GM18505 (cell line): ENCODE measurements at regions not wholly inside any gene's neighbourhood (a gene's known extent, or its start where the extent isn't known, plus 50 kb on each side); places are given as distances from the start of the nearest gene placed in this dataset.
"Not testable (repeated sequence)": the region's sequence is repeated elsewhere in the genome, so short reads cannot be mapped to it uniquely, and the experiment has no call there.

Experiments
- ATAC-seq: cut with Tn5 transposase; IDR thresholded peaks from one replicate; pipeline ENCODE4 v1.9.1; 2021; ENCODE audit not compliant: unreplicated experiment
- POLR2A ChIP-seq: IDR thresholded peaks from 4 replicates; pipeline ENCODE4 v1.6.1; 2011; ENCODE audit warnings: borderline replicate concordance; ENCODE audit not compliant: insufficient read depth, insufficient read length; ENCODE audit errors: extremely low read depth

DNA sequence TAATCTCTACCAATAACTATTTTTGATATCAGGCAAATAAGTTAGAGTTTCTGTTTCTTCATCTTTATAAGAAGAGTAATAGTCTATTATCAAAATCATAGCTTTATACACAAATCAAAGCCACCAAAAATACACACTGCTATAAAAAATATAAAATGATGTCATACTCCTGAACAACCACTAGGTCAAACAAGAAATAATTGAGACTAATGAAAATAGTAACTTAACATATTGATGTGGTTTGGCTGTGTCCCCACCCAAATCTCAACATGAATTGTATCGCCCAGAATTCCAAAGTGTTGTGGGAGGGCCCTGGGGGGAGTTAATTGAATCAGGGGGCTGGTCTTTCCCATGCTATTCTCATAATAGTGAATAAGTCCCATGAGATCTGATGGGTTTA, 2277.5 kb downstream of the ARAP2 start:
- no peak for ATAC-seq

DNA sequence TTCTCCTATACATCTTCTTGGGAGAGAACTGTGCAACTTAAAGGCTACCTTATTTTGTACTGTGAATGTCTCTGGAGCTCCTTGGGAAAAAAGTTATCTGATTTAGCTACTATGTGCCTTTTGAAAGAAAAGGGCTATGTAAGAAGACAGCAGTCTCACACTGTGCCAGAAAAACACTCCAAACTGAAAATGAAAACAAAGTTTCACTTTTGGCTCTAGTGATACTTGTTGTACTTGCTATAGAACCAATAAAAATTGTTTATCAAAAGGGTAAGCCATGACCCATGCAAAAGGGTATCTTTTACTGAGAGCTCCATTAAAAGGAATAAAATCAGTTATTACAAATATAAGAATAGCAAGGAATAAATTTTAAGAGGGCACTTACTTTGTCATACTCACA, 2270.0 kb downstream of the ARAP2 start:
- no peak for ATAC-seq
- TF ChIP-seq POLR2A = no peak

More for the DNA sequence above, 2277.5 kb downstream of the ARAP2 start:
- TF ChIP-seq POLR2A = no peak

DNA sequence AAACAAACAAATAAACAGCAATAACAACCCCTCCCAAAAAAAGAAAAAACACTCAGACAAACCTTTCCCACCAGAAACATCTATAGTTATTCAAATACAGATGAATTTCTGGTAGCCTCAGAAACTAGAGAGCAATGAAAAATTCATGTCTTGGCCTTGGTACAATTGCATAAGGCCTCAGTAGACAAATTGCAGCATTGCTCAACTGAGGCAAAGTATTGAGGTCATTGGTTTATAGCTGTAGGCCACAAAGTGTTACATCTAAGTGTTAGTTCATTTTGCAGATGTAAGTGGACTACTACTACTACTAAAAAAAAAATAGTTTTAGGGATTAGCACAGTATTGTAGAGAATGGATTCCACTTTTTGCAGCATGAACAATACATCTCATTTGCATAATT, 2268.3 kb downstream of the ARAP2 start:
- no peak for ATAC-seq
- TF ChIP-seq POLR2A = no peak

DNA sequence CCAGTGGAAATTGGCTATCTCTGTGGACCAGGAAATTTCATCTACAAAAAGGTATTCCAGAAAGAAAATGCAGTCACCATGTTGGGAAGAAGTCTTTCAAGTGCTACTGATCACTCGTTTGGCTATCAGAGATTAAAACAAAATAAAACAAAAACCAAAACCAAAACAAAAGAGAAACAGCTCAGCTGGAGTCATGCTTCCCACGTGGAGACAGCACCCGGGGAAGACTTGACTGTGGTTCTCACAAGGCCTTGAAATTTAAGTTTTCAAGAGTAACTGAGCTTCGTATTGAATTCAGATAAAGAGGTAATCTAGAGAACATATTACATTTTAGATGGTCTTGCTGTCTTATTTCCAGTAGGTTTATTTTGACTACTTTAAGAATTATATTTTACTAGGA, 2264.5 kb downstream of the ARAP2 start:
- ATAC-seq = not testable (repeated sequence)

DNA sequence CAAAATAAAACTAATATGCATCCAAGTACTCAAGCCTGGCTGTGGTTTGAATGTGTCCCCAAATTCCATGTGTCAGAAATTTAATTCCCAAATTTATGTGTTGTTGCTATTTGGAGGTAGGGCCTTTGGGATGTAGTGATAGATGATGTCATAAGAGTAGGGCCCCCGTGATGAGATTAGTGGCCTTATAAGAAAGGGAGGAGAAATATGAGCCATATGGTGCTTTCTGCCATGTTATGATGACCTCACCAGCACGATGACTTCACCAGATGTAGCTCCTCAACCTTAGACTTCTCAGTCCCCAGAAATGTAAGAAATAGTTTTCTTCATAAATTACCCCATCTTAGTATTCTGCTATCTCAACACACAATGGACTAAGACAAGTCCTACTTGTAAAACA, 2264.0 kb downstream of the ARAP2 start:
- no peak for TF ChIP-seq POLR2A
- ATAC-seq = no peak

DNA sequence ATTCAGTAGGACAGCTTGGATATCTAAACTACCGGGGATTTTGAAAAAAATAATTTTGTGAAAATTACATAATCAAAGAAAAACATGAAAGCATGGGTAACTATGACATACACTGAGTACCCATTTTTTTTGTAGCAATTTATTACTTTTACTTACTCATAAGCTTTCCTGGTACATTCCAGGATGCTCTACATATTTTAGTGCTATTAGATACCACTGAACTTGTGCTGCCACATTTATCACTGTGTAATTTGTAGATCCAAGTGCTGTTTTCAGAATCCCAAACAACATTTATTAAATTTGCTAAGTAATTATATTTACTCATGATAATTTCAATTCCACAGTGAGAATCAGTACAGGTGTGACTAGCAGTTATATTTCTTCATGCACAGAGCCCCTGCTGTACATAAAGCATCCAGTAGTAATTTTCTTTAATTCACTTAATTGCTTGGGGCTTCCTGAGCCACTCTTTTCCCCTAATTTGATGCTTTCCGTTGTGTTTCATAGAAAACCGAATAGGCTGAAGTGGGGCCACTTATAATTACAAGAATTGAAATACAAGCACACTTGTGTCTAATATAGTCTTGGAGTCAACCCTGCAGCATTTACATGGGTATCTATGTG, 2254.4 kb downstream of the ARAP2 start:
- no peak for ATAC-seq
- no peak for TF ChIP-seq POLR2A

DNA sequence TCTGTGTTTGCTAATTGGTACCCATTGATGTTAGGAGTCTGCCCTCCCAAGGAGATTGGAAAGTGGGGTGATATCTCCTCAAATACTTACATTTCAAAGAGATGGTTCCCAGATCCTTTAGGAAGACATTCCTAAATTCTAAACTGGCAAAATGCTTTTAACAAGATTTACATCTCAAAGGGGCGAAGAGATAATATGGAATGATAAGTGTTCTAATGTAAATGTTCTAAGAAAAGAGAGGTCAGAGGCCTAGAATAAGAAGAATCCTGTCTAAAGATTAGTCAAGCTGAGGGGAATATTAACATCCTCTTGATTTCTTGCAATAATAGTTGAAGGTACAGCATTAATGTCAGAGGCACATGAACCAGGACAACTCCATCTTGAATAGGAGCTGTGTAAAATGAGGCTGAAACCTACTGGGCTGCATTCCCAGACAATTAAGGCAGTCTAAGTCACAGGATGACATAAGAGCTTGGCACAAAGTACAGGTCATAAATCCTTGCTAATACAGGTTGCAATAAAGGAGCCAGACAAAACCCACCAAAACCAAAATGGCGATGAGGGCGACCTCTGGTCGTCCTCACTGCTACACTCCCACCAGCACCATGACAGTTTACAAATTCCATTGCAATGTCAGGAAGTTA, 2248.1 kb downstream of the ARAP2 start:
- no peak for ATAC-seq
- no peak for TF ChIP-seq POLR2A

DNA sequence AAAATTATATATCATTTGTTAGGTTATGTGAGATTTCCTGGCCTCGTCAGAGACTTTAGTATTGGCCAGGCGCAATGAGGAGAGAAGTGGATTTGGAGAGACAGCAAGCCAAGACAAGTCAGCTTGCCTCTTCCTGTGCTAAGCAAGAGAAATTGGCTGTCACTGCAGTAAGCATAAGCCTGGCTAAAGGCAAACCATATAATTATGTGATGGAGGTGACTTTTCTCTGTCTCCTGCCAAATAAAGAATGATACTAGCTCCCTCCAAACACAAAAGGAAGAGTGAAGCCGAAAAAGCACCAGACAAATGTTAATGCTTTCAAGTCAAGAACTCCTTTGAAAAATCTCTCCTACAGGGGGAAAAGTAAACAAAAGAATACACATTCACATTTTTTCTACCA, 2246.0 kb downstream of the ARAP2 start:
- ATAC-seq = no peak
- no peak for TF ChIP-seq POLR2A

DNA sequence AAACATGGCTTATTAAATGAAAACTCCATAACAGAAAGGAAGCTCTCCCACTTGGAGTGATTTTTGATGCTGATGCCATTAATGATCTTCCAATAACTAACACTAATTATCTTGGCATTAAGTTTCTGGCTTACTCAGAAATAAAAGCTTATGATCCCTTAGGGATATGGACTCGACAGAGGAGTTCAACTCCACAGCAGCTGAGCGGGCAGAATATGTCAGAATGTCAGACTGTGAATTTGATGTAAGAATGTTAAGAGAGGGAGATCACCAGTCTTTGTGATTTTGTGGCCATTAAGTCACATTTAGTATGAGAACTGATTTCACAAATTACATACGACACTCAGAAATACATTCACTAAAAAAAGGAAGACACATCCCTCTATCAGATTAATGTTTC, 2244.0 kb downstream of the ARAP2 start:
- no peak for ATAC-seq
- TF ChIP-seq POLR2A = no peak

DNA sequence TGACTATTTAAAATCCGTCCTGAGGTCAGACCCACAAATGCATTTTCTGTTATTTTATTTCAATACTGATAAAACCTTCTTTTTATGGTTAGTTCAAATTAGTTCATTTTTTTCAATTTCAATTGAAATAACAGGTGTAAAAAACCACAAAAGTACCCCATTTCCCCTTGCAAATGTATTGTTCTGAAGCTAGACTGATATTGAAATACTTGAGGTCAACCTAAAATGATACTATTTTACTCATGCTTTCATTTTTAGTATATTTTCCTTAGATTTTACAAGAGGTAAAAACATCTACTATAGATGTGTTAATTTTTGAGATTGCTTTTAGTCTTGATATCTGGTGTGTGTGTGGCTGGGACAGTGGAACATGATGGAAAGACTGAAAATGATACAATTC, 2237.8 kb downstream of the ARAP2 start:
- not testable (repeated sequence) for ATAC-seq

DNA sequence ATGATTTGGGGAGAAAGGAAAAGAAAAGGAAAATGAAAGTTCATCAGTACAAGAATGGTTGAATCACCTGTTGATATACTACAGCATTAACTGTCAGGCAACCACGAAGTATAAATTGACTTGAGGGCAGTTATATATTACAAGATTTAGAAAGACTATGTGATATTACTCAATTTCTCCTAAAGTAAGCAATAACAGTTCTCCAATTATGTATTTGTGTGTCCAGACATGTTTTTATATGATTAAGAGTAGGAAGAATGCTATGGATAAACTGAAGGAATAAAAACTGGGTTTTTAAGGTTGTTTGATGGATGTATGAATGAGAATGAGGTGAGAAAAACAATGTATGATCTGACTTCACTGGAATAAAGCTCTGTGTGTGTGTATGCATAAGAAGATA, 2234.4 kb downstream of the ARAP2 start:
- no peak for ATAC-seq
- no peak for TF ChIP-seq POLR2A

DNA sequence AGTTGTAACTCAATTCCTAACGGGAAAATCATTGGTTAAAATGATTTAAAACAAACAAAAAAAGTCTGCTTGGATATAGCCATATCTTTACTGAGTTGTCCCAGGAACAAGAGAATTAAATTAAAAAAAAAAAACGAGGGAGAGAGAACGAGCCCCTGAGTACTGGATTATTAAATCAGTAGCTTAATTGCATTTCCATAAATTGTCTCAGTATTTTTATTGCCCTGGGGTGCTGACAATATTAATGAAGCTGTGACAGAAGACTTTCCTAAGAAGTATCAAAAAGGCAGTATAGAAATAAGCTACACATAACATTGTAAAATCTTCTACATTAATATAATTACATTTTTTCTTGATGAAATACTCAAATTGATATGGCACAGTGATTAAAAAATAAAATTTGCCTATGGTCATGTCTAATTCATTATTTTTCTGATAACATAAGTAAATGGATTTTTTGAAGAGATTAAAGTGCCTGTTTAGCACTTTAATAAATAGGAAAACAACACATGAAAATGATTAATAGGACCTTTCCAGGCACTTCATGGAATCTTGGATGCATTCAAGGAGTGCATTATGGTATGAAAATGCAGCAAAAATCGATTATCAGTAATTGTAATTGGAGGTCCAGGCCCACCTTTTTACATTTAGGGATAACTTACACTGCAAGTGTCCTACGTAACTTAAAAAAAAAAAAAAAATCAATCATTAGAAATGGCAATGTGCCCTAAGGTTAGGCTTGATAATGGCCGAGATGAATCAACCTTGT, 2233.4 kb downstream of the ARAP2 start:
- ATAC-seq = no peak
- TF ChIP-seq POLR2A = no peak

DNA sequence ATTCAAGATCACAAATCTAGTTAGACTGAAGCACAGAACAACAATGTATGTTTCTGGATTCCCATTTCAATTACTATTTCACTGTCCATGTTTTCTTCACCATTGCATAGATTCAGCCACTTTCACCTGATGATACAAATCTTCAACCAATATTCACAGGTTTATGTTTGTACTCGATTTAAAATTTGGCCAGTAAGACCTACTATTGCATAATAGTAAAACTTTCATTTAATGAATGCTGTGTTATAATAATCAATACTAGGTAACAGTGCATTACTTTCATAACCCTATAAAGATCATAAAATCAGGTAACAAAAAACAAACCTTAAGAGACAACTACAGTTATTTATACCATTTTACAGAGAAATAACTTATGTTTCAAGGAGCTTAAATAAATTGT, 2209.1 kb downstream of the ARAP2 start:
- no peak for ATAC-seq

DNA sequence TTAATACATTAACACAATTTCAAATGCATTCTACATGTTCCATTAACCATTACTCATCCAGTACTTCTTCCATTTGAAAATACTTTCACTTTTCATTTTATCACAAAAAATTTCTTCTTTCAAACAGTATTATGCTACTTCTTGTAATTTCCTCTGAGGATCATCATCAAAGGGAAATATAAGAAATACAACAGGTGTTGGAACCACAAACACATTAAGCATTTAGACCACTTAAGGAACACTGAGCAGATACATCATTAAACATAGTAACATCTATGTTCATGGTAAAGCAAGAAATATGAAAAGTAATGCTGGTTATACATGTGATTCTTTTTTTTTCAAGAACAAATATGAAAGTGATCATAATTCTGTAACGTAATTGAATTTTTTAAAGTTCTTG, 2207.0 kb downstream of the ARAP2 start:
- no peak for ATAC-seq
- no peak for TF ChIP-seq POLR2A

More for the DNA sequence above, 2209.1 kb downstream of the ARAP2 start:
- TF ChIP-seq POLR2A = no peak

DNA sequence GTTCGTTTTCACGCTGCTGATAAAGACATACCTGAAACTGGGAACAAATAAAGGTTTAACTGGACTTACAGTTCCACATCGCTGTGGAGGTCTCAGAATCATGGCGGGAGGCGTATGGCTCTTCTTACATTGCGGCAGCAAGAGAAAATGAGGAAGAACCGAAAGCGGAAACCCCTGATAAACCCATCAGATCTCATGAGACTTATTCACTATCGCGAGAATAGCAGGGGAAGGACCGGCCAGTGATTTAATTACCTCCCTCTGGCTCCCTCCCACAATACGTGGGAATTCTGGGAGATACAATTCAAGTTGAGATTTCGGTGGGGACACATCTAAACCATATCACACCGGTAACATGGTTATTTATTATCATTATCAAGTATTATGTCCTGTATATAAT, 2204.5 kb downstream of the ARAP2 start:
- no peak for ATAC-seq
- TF ChIP-seq POLR2A = no peak

DNA sequence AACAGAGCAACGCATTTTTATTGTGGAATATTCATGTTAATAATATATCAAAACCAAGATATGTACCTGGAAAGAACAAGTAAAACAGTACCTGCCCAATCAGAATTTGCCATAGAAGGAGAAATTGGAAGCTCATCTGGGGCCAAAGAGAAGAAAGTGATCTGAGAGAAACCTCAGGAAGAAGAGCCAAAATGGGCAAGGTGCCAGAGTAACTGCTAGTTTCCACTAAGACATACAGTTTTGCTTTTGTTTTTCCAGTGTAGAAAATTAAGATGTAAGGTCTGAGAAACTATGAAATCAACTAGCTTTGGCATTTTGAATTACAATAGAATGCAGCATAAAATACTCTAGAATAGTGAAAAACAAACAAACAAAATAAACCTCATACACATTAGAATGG, 2201.2 kb downstream of the ARAP2 start:
- TF ChIP-seq POLR2A = no peak
- no peak for ATAC-seq
